Posterior vena cava (tissue), 2 donors: ENCODE measurements at regions not wholly inside any gene's neighbourhood (a gene's known extent, or its start where the extent isn't known, plus 50 kb on each side); places are given as distances from the start of the nearest gene placed in this dataset.
"Not testable (repeated sequence)": the region's sequence is repeated elsewhere in the genome, so short reads cannot be mapped to it uniquely, and the experiment has no call there.

Source experiments
- DNase-seq: peaks from one replicate; pipeline ENCODE4 v3.0.0-alpha.2; 2020; ENCODE audit warnings: low spot score
- intact Hi-C, 2 donors: fragments of 100-400 bp; cut with DNase I; formaldehyde crosslinking; loops; one replicate each; pipeline versions ENCODE4 v1.14.1 to v1.14.2; 2022 to 2023
- donor health status: DM: yes; HTN: yes; CAD: no.
- donor health status: DM: yes; HTN: yes; CAD: no.

DNA sequence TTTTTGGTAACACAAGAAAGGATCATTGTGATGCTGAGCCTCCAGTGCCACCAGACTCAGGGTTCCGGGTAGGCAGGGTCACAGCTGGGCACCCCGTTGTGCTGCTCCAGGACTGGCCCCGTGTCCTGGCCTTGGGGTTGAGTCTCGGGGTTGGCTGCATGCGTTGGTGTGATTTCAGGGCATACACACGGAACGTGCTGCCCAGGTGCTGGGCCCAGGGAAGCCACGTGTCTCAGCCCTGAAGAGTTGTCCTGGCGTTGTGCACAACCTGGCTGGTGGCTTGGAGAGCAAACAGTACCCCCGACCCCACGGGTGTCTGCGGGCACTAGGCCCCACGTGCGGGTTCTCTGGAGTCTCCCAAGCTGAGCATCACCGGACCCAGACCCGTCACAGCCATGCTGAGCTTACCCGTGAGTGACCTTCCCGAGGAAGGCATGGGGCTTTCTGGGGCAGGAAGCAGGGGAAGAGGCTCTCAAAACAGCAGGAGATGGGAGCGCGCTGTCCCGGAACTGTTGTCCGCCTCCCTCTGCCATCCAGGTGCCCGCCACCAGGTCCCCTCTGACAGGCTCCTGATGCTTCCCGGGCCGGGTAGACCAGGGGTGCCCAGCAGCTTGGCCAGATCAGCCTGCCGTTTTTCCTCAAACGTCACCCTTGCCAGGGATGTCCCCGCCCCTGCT is 66.1 kb upstream of the ENPP6 start:
- no peak for DNase-seq
- intact Hi-C loops, result loop anchor here in 1 of 2 donors (10.0 kb wide), 1 partner anchor 261 kb away; no protein-coding TSS in a partner anchor

GRCh38 chr4:184282895-184283654 is 65.4 kb upstream of the ENPP6 start:
- DNase-seq, result no peak
- intact Hi-C loops, result loop anchor here in 1 of 2 donors (10.0 kb wide), 1 partner anchor 262 kb away; no protein-coding TSS in a partner anchor

GRCh38 chr4:184282251-184282713 is 64.6 kb upstream of the ENPP6 start:
- no peak for DNase-seq
- intact Hi-C loops, result loop anchor here in 1 of 2 donors (10.0 kb wide), 1 partner anchor 263 kb away; no protein-coding TSS in a partner anchor

- no peak for DNase-seq
- intact Hi-C loops, result loop anchor here in 1 of 2 donors (10.0 kb wide), 1 partner anchor 263 kb away; no protein-coding TSS in a partner anchor
Measured at GRCh38 chr4:184281231-184282139, 63.8 kb upstream of the ENPP6 start.

- intact Hi-C loops, result loop anchor here in 1 of 2 donors (10.0 kb wide), 1 partner anchor 264 kb away; no protein-coding TSS in a partner anchor
- no peak for DNase-seq
Measured at GRCh38 chr4:184280591-184281071, 63.0 kb upstream of the ENPP6 start.

- DNase-seq, result no peak
- intact Hi-C loops, result loop anchor here in 1 of 2 donors (10.0 kb wide), 1 partner anchor 265 kb away; no protein-coding TSS in a partner anchor
Measured at GRCh38 chr4:184280137-184280536, 62.5 kb upstream of the ENPP6 start.

GRCh38 chr4:184279496-184280061 is 61.9 kb upstream of the ENPP6 start:
- intact Hi-C loops, result loop anchor here in 1 of 2 donors (10.0 kb wide), 1 partner anchor 265 kb away; no protein-coding TSS in a partner anchor
- no peak for DNase-seq

DNA sequence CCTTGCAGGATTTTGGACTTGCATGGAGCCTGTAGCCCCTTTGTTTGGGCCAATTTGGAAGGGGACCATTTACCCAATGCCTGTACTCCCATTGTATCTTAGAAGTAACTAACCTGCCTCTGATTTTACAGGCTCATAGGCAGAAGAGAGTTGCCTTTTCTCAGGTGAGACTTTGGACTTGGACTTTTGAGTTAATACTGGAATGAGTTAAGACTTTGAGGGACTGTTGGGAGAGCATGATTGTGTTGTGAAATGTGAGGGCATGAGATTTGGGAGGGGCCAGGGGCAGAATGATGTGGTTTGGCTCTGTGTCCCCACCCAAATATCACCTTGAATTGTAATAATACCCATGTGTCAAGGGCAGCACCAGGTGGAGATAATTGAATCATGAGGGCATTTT is 60.1 kb upstream of the ENPP6 start:
- DNase-seq, intact Hi-C loops: not testable (repeated sequence)

GRCh38 chr4:184277010-184277409 is 59.3 kb upstream of the ENPP6 start:
- intact Hi-C loops, DNase-seq: not testable (repeated sequence)

- intact Hi-C loops, DNase-seq: not testable (repeated sequence)
Measured at GRCh38 chr4:184276346-184276745, 58.7 kb upstream of the ENPP6 start.

DNA sequence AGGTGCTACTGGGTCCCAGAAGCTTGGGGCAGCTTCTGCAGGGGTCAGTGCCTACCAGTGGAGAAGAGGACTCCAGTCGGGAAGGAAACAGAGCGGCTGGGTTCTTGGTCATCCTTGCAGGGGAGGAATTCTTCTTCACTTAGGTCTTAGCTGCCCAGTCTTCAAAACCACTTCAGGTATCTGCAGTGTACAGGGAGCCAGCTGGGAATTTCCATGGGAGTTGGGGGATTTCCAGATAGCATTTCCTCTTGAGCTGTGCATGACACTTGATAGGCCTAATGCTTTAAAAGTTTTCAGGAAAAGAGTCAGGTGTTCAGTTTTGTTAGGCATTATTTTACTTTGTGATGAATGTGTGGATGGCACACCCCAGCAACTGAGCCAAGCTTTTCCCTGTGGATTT is 58.1 kb upstream of the ENPP6 start:
- no peak for DNase-seq
- intact Hi-C loops, result no loop called here

DNA sequence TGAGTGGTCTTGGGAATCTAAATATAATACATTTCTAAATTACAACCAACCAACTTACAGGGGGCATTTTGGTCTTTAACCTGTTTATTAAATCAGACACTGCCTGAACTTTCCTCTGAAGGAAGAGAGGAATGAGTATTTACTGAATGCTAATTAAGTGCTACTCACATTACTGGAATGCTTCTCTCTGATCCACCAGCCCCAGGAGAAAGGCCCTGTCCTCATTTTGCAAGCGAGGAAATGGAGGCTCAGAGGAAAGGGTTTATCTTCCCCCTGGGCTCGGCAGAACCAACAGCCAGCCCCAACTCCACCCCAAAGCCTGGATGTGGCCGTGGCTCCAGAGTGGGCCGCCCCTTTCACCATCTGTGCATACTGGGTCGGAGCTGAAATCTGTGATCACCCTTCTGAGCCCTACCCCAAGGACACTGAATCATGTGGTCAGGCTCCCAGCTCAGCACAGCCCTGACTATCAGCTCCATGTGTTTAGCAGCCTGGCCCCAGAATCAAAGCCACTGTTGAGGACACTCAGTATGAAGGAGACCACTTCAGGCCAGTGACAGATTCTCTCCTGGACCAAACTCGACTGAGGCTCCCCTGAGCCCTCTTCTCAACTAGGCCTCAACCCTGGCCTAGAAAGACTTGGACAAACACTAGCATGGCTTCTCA is 56.7 kb upstream of the ENPP6 start:
- no peak for DNase-seq

DNA sequence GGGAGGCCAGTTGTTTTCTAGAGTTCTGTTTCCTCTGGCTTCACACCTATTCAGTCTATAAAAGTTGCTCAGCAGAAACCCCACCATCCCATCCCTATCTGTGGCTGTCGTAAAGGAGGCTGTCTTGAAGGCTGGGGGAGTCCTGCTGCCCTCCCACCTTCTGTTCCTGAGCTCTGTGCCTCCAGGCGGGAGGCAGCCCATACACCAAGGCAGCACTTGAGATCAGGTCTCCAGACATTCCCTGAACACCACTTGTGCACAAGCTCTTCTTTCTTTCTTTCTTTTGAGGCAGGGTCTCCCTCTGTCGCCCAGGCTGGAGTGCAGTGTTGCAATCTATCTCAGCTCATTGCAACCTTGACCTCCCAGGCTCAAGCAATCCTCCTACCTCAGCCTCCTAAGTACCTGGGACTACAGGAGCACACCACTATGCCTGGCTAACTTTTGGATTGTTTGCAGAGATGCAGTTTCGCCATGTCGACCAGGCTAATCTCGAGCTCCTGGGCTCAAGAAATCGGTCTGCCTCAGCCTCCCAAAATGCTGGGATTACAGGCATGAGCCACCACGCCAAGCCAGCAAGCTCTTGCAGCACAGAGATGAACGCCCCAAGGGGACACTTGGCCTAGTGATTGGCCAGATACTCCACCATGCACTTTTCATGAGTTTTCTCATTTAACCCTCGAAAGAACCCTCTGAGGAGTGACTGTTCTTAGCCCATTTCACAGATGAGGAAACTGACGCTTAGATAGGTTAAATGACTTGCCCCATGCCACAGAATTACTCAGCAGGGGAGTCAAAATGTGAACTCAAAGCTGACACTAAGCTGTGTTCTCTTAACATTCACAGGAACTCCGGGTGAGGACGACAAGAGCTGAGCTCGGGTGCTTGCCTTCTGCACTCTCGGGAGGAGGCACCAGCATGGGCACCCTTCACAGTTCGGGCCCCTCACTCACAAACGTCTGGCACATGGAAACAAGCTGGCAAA is 55.8 kb upstream of the ENPP6 start:
- DNase-seq, result no peak
- intact Hi-C loops, result no loop called here

More for the DNA sequence above, 56.7 kb upstream of the ENPP6 start:
- intact Hi-C loops, result no loop called here

GRCh38 chr4:184270808-184271413 is 53.2 kb upstream of the ENPP6 start:
- DNase-seq, result no peak
- intact Hi-C loops, result no loop called here

DNA sequence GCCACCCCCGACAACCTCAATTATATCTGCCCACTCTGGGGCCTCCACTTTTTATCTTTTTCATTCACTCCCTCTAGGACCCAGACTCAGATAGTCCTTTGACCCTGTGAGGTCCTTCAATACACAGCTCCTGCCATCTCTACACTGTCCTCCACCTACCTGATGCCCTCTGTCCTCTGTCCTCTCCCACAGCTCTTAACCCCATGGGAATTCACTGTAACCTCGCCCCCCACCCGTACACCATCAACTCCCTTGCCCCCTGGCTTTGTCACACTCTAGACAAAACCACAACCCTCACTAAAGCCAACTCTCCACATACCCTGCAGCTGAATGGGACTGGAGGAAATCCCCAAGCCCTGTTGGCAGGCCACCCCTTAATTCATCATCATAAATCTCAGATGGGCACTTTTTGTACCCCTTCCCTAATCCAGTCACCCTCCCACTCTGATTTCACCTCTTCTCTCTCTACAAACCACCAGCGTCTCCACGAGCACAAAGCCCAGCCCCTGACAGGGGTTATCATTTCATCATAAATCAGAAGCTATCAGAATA is 52.3 kb upstream of the ENPP6 start:
- DNase-seq, result no peak
- intact Hi-C loops, result loop anchor here in 1 of 2 donors (5.0 kb wide), 1 partner anchor 272 kb away; no protein-coding TSS in a partner anchor

- no peak for DNase-seq
- intact Hi-C loops, result loop anchor here in 1 of 2 donors (5.0 kb wide), 1 partner anchor 274 kb away; no protein-coding TSS in a partner anchor
Measured at GRCh38 chr4:184268584-184269160, 51.0 kb upstream of the ENPP6 start.
